Panc1 (cell line): ENCODE measurements at regions not wholly inside any gene's neighbourhood (a gene's known extent, or its start where the extent isn't known, plus 50 kb on each side); places are given as distances from the start of the nearest gene placed in this dataset.

ENCODE experiments used
- ATAC-seq: fragments of 200-7000 bp; cut with Tn5 transposase; 2 replicates; pipeline ENCODE4 v1.9.1; 2020; ENCODE audit warnings: mild to moderate bottlenecking, moderate library complexity
- BruUV-seq: library from RNA; stranded (reverse); fragments of 400-500 nt; replicated peaks from 2 replicates; lab custom pipeline; 2021; lab: Mats Ljungman, UMichigan
- CTCF ChIA-PET: fragments of 300-600 bp; sonication (Branson Sonifier 250); formaldehyde crosslinking; loops from one replicate; lab custom pipeline; 2022; ENCODE audit warnings: antibody characterized with exemption; lab: Charles Lee
- POLR2A ChIA-PET: fragments of 300-600 bp; sonication (Branson Sonifier 250); formaldehyde crosslinking; loops from one replicate; lab custom pipeline; 2022; ENCODE audit warnings: antibody characterized with exemption; lab: Charles Lee
- DNase-seq: peaks from one replicate; pipeline ENCODE4 v3.0.0-alpha.2; 2010; ENCODE audit warnings: low read depth, low spot score
- H3K27ac ChIP-seq: 2 replicates; pipeline ENCODE4 v1.5.1; 2011; ENCODE audit warnings: mild to moderate bottlenecking, low read length, inconsistent platforms
- H3K27me3 ChIP-seq: fragments of 200-500 bp; sonication (Bioruptor generic); 2 replicates; pipeline ENCODE4 v1.6.0; 2014; ENCODE audit warnings: low read length, inconsistent platforms; ENCODE audit not compliant: control insufficient read depth, insufficient read depth
- H3K36me3 ChIP-seq: fragments of 200-500 bp; sonication (Bioruptor generic); 2 replicates; pipeline ENCODE4 v1.5.1; 2014; ENCODE audit warnings: inconsistent platforms, mild to moderate bottlenecking, low read length, moderate library complexity; ENCODE audit not compliant: control insufficient read depth, insufficient read depth
- H3K4me1 ChIP-seq: 2 replicates; pipeline ENCODE4 v1.5.1; 2011; ENCODE audit warnings: inconsistent platforms, mild to moderate bottlenecking, low read length, moderate library complexity; ENCODE audit not compliant: control insufficient read depth, insufficient read depth
- H3K4me3 ChIP-seq, 2 experiments: 2 replicates each; pipeline ENCODE4 v1.5.1; 2011 to 2012; ENCODE audit warnings: low read depth in 2 of 2, low read length in 2 of 2, mild to moderate bottlenecking in 2 of 2, inconsistent platforms in 1 of 2, moderate library complexity in 1 of 2
- H3K9me3 ChIP-seq: fragments of 200-500 bp; sonication (Bioruptor generic); 2 replicates; pipeline ENCODE4 v1.5.1; 2014; ENCODE audit warnings: low read depth, mild to moderate bottlenecking, inconsistent platforms, low read length, moderate library complexity; ENCODE audit not compliant: control insufficient read depth, insufficient read depth
- POLR2AphosphoS5 ChIP-seq: IDR thresholded peaks from 2 replicates; pipeline ENCODE4 v1.6.1; 2012; ENCODE audit warnings: mild to moderate bottlenecking, low read depth, low read length, moderate library complexity
- SIN3A ChIP-seq: IDR thresholded peaks from 2 replicates; pipeline ENCODE4 v1.6.1; 2012; ENCODE audit warnings: low read depth, mild to moderate bottlenecking, low read length, moderate library complexity, borderline replicate concordance; ENCODE audit not compliant: insufficient read depth
- TCF7L2 ChIP-seq: IDR thresholded peaks from 2 replicates; pipeline ENCODE4 v1.6.1; 2011; ENCODE audit warnings: mild to moderate bottlenecking, low read depth, low read length, inconsistent platforms
- in situ Hi-C: cut with HindIII; loops from 2 replicates; pipeline ENCODE4 v1.10.0; 2016; ENCODE audit warnings: low sequenced_read_pairs, low pct_unique_long_range_greater_than_20kb
- intact Hi-C: fragments of 100-400 bp; cut with micrococcal nuclease; formaldehyde crosslinking; loops from one replicate; pipeline ENCODE4 v1.10.0; 2022; ENCODE audit not compliant: unreplicated experiment
- TF ChIP-seq, protein P1 (sequence below): fragments of 450-650 bp; IDR thresholded peaks from 2 replicates; pipeline ENCODE4 v1.5.1; 2017; ENCODE audit warnings: mild to moderate bottlenecking
- TF ChIP-seq, protein P2 (sequence below), 2 experiments: IDR thresholded peaks; 2 replicates each; pipeline ENCODE4 v1.6.1; 2011 to 2012; ENCODE audit warnings: low read depth in 2 of 2, control low read depth in 1 of 2, low read length in 1 of 2, mild to moderate bottlenecking in 1 of 2, moderate library complexity in 1 of 2; ENCODE audit not compliant: insufficient read depth in 1 of 2

DNA sequence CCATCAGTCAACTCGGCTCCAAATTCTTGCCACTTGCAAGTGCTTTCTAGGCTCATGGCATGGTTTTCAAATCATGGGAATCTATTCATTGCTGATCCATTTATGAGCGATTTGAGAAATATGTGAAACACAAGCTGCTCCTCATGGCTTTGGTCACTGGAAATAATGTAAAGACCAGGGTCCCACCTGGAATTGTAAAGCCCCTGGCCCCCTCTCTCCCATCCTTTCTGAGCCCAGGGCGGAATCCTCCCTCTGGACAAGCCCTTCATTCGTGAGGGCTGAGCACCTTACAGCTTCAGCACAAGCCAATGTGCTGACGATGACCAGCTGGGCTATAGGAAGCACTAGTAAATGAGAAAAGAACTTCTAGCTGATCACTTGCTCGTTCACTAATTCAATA, 96.0 kb downstream of the RNASET2 start:
- in situ Hi-C loops (no loop called here), intact Hi-C loops (no loop called here)
- Histone ChIP-seq H3K4me3 (no peak overlapping the region), H3K36me3 (no peaks in the 10 kb centered on the region), H3K27ac (no peak overlapping the region), H3K27me3 (peaks cover 61% of the 10 kb centered on the region), H3K4me1 (no peaks in the 10 kb centered on the region; the same call in 1 of the 2 replicates), H3K9me3 (no peaks in the 10 kb centered on the region)
- POLR2A ChIA-PET = no interaction called here
- CTCF ChIA-PET = no interaction called here
- DNase-seq (no peak), ATAC-seq (no peak)
- no TSS peak for BruUV-seq
- no peak for TF ChIP-seq TCF7L2

DNA sequence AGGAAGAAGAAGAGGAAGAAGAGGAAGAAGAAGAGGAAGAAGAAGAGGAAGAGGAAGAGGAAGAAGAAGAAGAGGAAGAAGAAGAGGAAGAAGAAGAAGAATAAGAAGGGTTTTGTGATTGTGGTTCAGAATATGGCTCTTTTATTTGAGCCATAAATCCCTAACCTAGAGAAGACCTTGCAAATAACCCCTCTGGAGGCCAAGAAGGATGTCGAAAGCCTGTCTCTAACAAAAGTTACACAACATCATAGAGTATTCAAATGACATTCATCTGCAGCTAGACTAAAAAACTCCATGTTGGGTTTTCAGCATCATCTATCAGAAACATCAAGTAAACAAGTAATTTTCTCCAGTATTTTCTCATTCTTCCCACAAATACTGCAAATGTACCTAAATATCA, 100.9 kb downstream of the RNASET2 start:
- H3K9me3 ChIP-seq = no peaks in the 10 kb centered on the region
- DNase-seq (no peak), ATAC-seq (no peak)
- no peak overlapping the region for H3K4me3 ChIP-seq
- ChIA-PET CTCF (no interaction called here), POLR2A (no interaction called here)
- no TSS peak for BruUV-seq
- in situ Hi-C loops (no loop called here), intact Hi-C loops (no loop called here)
- peaks cover 29% of the 10 kb centered on the region for H3K27me3 ChIP-seq
- no peaks in the 10 kb centered on the region for H3K36me3 ChIP-seq
- H3K4me1 ChIP-seq = no peaks in the 10 kb centered on the region
- TF ChIP-seq, protein P1, sequence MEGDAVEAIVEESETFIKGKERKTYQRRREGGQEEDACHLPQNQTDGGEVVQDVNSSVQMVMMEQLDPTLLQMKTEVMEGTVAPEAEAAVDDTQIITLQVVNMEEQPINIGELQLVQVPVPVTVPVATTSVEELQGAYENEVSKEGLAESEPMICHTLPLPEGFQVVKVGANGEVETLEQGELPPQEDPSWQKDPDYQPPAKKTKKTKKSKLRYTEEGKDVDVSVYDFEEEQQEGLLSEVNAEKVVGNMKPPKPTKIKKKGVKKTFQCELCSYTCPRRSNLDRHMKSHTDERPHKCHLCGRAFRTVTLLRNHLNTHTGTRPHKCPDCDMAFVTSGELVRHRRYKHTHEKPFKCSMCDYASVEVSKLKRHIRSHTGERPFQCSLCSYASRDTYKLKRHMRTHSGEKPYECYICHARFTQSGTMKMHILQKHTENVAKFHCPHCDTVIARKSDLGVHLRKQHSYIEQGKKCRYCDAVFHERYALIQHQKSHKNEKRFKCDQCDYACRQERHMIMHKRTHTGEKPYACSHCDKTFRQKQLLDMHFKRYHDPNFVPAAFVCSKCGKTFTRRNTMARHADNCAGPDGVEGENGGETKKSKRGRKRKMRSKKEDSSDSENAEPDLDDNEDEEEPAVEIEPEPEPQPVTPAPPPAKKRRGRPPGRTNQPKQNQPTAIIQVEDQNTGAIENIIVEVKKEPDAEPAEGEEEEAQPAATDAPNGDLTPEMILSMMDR = no peak
- no peak for TF ChIP-seq POLR2AphosphoS5
- TF ChIP-seq SIN3A = no peak
- TF ChIP-seq, protein P2, sequence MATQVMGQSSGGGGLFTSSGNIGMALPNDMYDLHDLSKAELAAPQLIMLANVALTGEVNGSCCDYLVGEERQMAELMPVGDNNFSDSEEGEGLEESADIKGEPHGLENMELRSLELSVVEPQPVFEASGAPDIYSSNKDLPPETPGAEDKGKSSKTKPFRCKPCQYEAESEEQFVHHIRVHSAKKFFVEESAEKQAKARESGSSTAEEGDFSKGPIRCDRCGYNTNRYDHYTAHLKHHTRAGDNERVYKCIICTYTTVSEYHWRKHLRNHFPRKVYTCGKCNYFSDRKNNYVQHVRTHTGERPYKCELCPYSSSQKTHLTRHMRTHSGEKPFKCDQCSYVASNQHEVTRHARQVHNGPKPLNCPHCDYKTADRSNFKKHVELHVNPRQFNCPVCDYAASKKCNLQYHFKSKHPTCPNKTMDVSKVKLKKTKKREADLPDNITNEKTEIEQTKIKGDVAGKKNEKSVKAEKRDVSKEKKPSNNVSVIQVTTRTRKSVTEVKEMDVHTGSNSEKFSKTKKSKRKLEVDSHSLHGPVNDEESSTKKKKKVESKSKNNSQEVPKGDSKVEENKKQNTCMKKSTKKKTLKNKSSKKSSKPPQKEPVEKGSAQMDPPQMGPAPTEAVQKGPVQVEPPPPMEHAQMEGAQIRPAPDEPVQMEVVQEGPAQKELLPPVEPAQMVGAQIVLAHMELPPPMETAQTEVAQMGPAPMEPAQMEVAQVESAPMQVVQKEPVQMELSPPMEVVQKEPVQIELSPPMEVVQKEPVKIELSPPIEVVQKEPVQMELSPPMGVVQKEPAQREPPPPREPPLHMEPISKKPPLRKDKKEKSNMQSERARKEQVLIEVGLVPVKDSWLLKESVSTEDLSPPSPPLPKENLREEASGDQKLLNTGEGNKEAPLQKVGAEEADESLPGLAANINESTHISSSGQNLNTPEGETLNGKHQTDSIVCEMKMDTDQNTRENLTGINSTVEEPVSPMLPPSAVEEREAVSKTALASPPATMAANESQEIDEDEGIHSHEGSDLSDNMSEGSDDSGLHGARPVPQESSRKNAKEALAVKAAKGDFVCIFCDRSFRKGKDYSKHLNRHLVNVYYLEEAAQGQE (IDR thresholded peaks at IDR 0.05; ENCODE audit: insufficient read depth in 1 of 2, low read depth in 2 of 2, low read length in 1 of 2) = no peak
- H3K27ac ChIP-seq = no peak overlapping the region

DNA sequence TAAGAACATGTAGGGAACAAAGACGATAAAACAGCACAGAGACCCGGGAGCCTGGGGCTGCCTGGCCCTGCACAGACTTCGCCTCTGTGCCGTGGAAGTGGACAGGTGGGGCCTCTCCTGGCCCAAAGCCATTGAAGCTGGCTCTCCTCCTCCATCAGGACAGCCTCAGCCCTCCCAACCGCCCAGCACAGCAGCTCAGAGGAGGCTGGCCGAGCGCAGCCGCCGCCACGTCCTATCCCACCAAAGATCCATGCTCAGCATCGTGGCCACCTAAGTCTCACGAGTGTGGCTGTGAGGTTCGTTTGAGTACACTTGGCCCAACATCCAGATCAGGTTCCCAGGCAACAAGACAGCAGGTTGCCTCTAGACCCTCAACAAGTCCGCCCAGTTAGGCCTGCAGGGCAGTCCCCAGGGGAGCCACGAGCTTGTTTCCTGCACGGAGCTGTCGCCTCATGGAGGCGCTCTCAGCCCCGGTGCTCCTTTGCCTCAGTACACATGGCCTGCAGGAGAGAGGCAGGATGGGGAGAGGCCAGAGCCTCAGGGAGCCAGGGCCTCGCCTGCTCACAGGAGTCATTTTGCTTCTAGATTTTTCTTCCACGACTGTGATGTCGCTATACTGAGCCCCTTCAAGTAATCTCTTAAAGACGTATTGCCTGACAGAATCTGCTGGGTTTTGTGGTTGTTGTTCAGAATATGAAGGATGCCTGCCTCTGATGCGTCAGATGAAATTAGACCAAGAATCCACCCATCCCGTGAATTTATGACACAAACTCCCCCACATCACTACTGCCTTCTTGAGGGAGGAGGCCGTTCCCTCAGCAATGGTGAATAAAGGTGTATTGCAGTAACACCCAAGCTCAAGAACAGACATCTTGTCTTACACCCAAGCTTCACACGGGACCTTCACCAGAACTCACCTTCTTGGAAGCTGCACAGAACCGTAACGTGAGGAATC, 102.7 kb downstream of the RNASET2 start:
- Histone ChIP-seq H3K4me1 (no peaks in the 10 kb centered on the region), H3K9me3 (no peaks in the 10 kb centered on the region), H3K27ac (no peak overlapping the region), H3K4me3 (no peak overlapping the region), H3K36me3 (no peaks in the 10 kb centered on the region), H3K27me3 (peaks cover 14% of the 10 kb centered on the region; the same call in 1 of the 2 replicates)
- ATAC-seq (no peak), DNase-seq (no peak)
- BruUV-seq = no TSS peak
- in situ Hi-C loops = no loop called here
- CTCF ChIA-PET = no interaction called here
- TF ChIP-seq, protein P1 = no peak
- TF ChIP-seq TCF7L2 (no peak), POLR2AphosphoS5 (no peak), SIN3A (no peak)
- TF ChIP-seq, protein P2 (IDR thresholded peaks at IDR 0.05; ENCODE audit: insufficient read depth in 1 of 2, low read depth in 2 of 2, low read length in 1 of 2) = no peak
- POLR2A ChIA-PET = no interaction called here
- intact Hi-C loops = no loop called here
